ENCODE measurements at regions not wholly inside any gene's neighbourhood (a gene's known extent, or its start where the extent isn't known, plus 50 kb on each side); places are given as distances from the start of the nearest gene placed in this dataset.

DNA sequence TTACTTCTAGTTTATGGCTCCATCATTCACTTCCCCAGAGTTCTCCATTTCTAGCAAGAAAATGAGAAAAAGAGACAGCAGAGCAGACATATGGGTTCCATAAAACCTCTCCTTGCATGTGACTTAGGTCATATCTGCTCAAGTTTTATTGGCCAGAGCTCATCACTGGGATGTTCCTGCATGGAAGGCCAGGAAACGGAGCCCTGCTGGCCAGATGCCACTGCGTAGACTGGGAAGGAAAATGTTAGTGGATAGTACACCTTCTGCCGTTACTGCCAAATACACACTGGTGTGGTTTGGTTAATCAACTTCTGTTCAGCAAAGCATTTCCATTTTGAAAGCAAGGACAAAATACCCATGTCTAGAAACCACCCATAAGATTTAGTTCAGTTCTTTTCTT lies 220.6 kb upstream of the TSHZ2 start:
- no peak for DNase-seq (ENCODE audit: low read depth)
- TF ChIP-seq CTCF (IDR thresholded peaks at IDR 0.05; ENCODE audit: insufficient read depth, low read length): no peak
- H3K4me3 ChIP-seq (ENCODE audit: low read depth, low read length): no peak overlapping the region

- no peak for DNase-seq (ENCODE audit: low read depth)
- no peak overlapping the region for H3K4me3 ChIP-seq (ENCODE audit: low read depth, low read length)
- TF ChIP-seq CTCF (IDR thresholded peaks at IDR 0.05; ENCODE audit: insufficient read depth, low read length): no peak
These were observed 222.2 kb upstream of the TSHZ2 start for GRCh38 chr20:52749938-52750337.

- no peak overlapping the region for H3K4me3 ChIP-seq (ENCODE audit: low read depth, low read length)
- peak; percentile 5 for DNase-seq (ENCODE audit: low read depth)
- no peak for TF ChIP-seq CTCF (IDR thresholded peaks at IDR 0.05; ENCODE audit: insufficient read depth, low read length)
These were observed 223.2 kb upstream of the TSHZ2 start for GRCh38 chr20:52748990-52749389.

- no peak overlapping the region for H3K4me3 ChIP-seq (ENCODE audit: low read depth, low read length)
- peak; percentile 14 for DNase-seq (ENCODE audit: low read depth)
- no peak for TF ChIP-seq CTCF (IDR thresholded peaks at IDR 0.05; ENCODE audit: insufficient read depth, low read length)
These were observed 223.7 kb upstream of the TSHZ2 start for GRCh38 chr20:52748285-52748932.

- peak; percentile 6 for DNase-seq (ENCODE audit: low read depth)
- H3K4me3 ChIP-seq (ENCODE audit: low read depth, low read length): no peak overlapping the region
These were observed 224.3 kb upstream of the TSHZ2 start for GRCh38 chr20:52747845-52748284.

DNA sequence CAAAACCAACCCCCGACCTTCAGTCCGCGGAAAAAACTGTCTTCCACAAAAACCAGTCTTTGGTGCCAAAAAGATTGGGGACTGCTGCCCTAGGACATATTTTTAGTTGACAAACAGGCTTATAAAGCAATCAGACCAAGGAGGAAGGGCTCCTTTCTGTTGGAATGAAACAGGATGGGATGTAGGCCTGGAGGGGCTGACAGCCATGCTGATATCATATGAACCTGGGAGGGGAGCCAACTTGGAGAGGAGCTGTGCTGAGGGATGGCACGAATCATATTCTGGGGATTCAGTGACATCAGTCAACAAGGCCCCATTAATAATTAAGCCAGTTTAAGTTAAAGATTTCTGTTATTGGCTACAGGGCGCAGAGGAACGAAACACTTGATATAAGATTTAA lies 225.4 kb upstream of the TSHZ2 start:
- H3K4me3 ChIP-seq (ENCODE audit: low read depth, low read length): no peak overlapping the region
- no peak for DNase-seq (ENCODE audit: low read depth)
- no peak for TF ChIP-seq CTCF (IDR thresholded peaks at IDR 0.05; ENCODE audit: insufficient read depth, low read length)

More at GRCh38 chr20:52747845-52748284, 224.3 kb upstream of the TSHZ2 start:
- peak; percentile 15 for TF ChIP-seq CTCF (IDR thresholded peaks at IDR 0.05; ENCODE audit: insufficient read depth, low read length)

GRCh38 chr20:52746190-52746589 lies 226.0 kb upstream of the TSHZ2 start:
- TF ChIP-seq CTCF (IDR thresholded peaks at IDR 0.05; ENCODE audit: insufficient read depth, low read length): no peak
- DNase-seq (ENCODE audit: low read depth): no peak
- H3K4me3 ChIP-seq (ENCODE audit: low read depth, low read length): no peak overlapping the region
